ENCODE measurements at regions not wholly inside any gene's neighbourhood (a gene's known extent, or its start where the extent isn't known, plus 50 kb on each side); places are given as distances from the start of the nearest gene placed in this dataset.

DNA sequence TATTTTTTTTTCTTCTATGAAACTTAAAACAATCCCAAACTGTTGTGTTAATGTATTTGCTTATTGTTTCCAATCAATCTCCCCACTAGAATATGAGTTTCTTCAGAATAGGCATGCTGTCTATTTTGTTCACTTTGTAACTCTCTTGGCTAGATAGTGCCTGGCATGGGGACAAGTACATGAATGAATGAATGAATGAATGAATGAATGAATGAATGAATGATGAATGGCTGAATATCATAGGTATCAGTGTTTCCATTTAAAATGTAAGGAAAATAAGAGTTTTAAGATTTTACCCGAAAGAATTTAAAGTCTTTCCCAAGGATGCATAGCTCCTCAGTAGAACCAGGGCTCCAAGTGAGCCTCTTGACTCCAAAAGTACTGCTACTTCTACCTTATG lies 294.9 kb upstream of the GADL1 start:
- H3K9ac ChIP-seq (ENCODE audit: control insufficient read depth, extremely low read depth, insufficient read depth, low read length) = no peak overlapping the region
- no peaks in the 10 kb centered on the region for H3K36me3 ChIP-seq (ENCODE audit: control insufficient read depth in 2 of 2, extremely low read depth in 1 of 2, insufficient read depth in 2 of 2, low read length in 2 of 2)
- FAIRE-seq (no peak), DNase-seq (ENCODE audit: low read depth, low spot score) (no peak)
- H3K9me1 ChIP-seq (ENCODE audit: control insufficient read depth, extremely low read depth, insufficient read depth, low read length) = no peaks in the 10 kb centered on the region
- H3K4me1 ChIP-seq (ENCODE audit: control insufficient read depth, extremely low read depth, insufficient read depth, low read length) = no peaks in the 10 kb centered on the region
- no peaks in the 10 kb centered on the region for H3K79me2 ChIP-seq (ENCODE audit: control insufficient read depth, insufficient read depth, low read length)
- dilution Hi-C loops (cut with MboI; ENCODE audit: extremely low pct_ligation_motif_present, low sequenced_read_pairs) = no loop called here
- H3K4me2 ChIP-seq (ENCODE audit: control insufficient read depth, extremely low read depth, insufficient read depth, low read depth, low read length) = no peak overlapping the region
- no peak overlapping the region for H3K27ac ChIP-seq (ENCODE audit: control insufficient read depth, insufficient read depth, low read length)
- no peaks in the 10 kb centered on the region for H3K9me3 ChIP-seq (ENCODE audit: control insufficient read depth, low read depth, low read length)
- no peak overlapping the region for H3K4me3 ChIP-seq (ENCODE audit: control insufficient read depth in 2 of 3, extremely low read depth in 1 of 3, insufficient read depth in 2 of 3, low read depth in 1 of 3, low read length in 3 of 3)
- H2AFZ ChIP-seq (ENCODE audit: control insufficient read depth, low read length) = no peak overlapping the region
- no peaks in the 10 kb centered on the region for H4K20me1 ChIP-seq (ENCODE audit: control insufficient read depth, extremely low read depth, insufficient read depth, low read length)
- H3K27me3 ChIP-seq (ENCODE audit: control insufficient read depth, extremely low read depth, insufficient read depth, low read length) = no peaks in the 10 kb centered on the region
- TF ChIP-seq CTCF (optimal IDR thresholded peaks at IDR 0.05 in 1 of 3, IDR thresholded peaks at IDR 0.05 in 1 of 3, conservative IDR thresholded peaks at IDR 0.05 in 1 of 3; ENCODE audit: extremely low read depth in 1 of 3, insufficient read depth in 2 of 3, low read length in 3 of 3) (no peak), EZH2 (IDR thresholded peaks at IDR 0.05; ENCODE audit: low read length) (no peak)

DNA sequence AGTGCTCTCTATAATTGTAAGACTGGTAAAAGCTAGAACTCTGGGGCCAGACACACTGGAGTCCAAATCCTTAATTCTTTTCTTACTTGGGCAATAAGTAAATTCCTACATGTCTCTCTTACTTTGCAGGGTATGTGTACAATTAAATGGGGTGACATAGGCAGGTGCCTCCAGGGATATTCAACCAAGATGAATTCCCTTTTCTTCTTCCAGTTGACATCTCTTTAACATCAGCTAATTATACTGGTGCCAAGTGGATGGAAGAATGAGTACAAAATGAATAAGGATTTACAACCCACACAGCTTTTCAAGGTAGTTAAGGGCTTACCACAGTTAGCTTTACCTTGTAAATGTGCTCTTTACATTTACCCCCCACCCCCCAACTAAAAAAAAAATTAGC lies 295.5 kb upstream of the GADL1 start:
- Histone ChIP-seq H3K4me1 (ENCODE audit: control insufficient read depth, extremely low read depth, insufficient read depth, low read length) (no peaks in the 10 kb centered on the region), H3K4me3 (ENCODE audit: control insufficient read depth in 2 of 3, extremely low read depth in 1 of 3, insufficient read depth in 2 of 3, low read depth in 1 of 3, low read length in 3 of 3) (no peak overlapping the region), H3K9me3 (ENCODE audit: control insufficient read depth, low read depth, low read length) (no peaks in the 10 kb centered on the region), H2AFZ (ENCODE audit: control insufficient read depth, low read length) (no peak overlapping the region), H3K9me1 (ENCODE audit: control insufficient read depth, extremely low read depth, insufficient read depth, low read length) (no peaks in the 10 kb centered on the region), H3K36me3 (ENCODE audit: control insufficient read depth in 2 of 2, extremely low read depth in 1 of 2, insufficient read depth in 2 of 2, low read length in 2 of 2) (no peaks in the 10 kb centered on the region), H3K79me2 (ENCODE audit: control insufficient read depth, insufficient read depth, low read length) (no peaks in the 10 kb centered on the region), H3K4me2 (ENCODE audit: control insufficient read depth, extremely low read depth, insufficient read depth, low read depth, low read length) (no peak overlapping the region), H4K20me1 (ENCODE audit: control insufficient read depth, extremely low read depth, insufficient read depth, low read length) (no peaks in the 10 kb centered on the region), H3K9ac (ENCODE audit: control insufficient read depth, extremely low read depth, insufficient read depth, low read length) (no peak overlapping the region), H3K27me3 (ENCODE audit: control insufficient read depth, extremely low read depth, insufficient read depth, low read length) (no peaks in the 10 kb centered on the region), H3K27ac (ENCODE audit: control insufficient read depth, insufficient read depth, low read length) (no peak overlapping the region)
- dilution Hi-C loops (cut with MboI; ENCODE audit: extremely low pct_ligation_motif_present, low sequenced_read_pairs) = no loop called here
- TF ChIP-seq CTCF (optimal IDR thresholded peaks at IDR 0.05 in 1 of 3, IDR thresholded peaks at IDR 0.05 in 1 of 3, conservative IDR thresholded peaks at IDR 0.05 in 1 of 3; ENCODE audit: extremely low read depth in 1 of 3, insufficient read depth in 2 of 3, low read length in 3 of 3) = no peak
- TF ChIP-seq EZH2 (IDR thresholded peaks at IDR 0.05; ENCODE audit: low read length) = no peak
- FAIRE-seq (no peak), DNase-seq (ENCODE audit: low read depth, low spot score) (no peak)

All from keratinocyte (primary cell).